GM23248 (cell line): ENCODE measurements at regions not wholly inside any gene's neighbourhood (a gene's known extent, or its start where the extent isn't known, plus 50 kb on each side); places are given as distances from the start of the nearest gene placed in this dataset.

Experiments used
- EZH2 ChIP-seq: fragments of 200-600 bp; sonication (generic); IDR thresholded peaks from 2 replicates; pipeline ENCODE4 v1.6.1; 2018; ENCODE audit warnings: antibody characterized with exemption, mild to moderate bottlenecking; ENCODE audit not compliant: insufficient read depth, poor library complexity, severe bottlenecking
- EZH2phosphoT487 ChIP-seq: fragments of 200-600 bp; sonication (generic); IDR thresholded peaks from 2 replicates; pipeline ENCODE4 v1.6.1; 2018; ENCODE audit warnings: antibody characterized with exemption, moderate library complexity, mild to moderate bottlenecking, low read depth; ENCODE audit not compliant: insufficient read depth

DNA sequence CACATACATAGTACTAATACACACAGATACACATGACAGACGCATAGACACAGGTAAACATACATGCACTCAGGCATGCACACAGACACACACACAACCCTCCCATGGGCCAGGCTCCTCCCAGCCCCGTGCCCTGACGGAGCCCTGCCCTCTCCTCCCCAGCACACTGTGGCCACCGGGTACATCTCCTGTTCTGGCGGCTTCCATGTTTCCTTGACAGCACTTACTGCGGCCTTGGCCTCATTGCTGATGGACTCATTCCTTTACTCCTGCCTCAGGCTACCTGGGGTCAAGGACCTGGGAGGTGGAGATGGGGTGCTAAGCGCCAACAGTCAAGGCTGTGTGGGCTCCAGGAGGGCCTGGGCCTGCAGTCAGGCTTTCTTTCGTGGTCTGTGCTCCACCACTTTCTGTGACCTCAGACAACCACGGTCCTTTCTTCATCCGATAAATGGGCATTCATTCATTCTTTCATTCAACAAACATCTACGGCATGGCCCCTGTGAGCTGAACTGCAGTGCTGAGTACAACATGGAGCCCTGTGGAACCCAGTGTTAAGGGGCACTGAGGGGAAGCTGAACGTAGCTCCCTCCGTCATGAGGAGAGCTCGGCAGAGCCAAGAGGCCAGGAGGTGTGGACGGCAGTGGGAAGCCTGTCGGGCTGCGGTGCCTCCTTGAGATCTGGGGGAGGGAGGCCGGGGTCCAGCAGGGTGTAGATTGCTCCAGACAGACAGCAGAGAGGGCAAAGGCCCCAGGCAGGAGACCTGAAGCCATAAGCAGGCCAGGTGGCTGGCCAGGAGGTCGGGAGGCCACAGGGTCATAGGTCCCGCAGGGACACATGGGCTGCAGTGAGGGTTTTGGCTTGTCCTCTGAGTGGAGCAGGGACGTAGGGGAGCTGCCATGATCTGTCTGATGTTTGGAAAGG is 190.4 kb upstream of the HDAC4 start:
- no peak for TF ChIP-seq EZH2
- TF ChIP-seq EZH2phosphoT487, result no peak
